HepG2 (cell line): ENCODE measurements at regions not wholly inside any gene's neighbourhood (a gene's known extent, or its start where the extent isn't known, plus 50 kb on each side); places are given as distances from the start of the nearest gene placed in this dataset.

Experiments used
- ATAC-seq: fragments of 200-7000 bp; cut with Tn5 transposase; 3 replicates; pipeline ENCODE4 v1.9.1; 2020; ENCODE audit warnings: mild to moderate bottlenecking, moderate library complexity
- BruUV-seq: library from RNA; stranded (reverse); fragments of 400-500 nt; replicated peaks from 2 replicates; lab custom pipeline; 2021; lab: Mats Ljungman, UMichigan
- CTCF ChIA-PET: fragments of 300-600 bp; formaldehyde crosslinking; extraction: SDS; loops from one replicate; lab custom pipeline; 2021; ENCODE audit warnings: low total read pairs, inconsistent platforms, low intra/inter-chr PET ratio; lab: Yijun Ruan, JAX
- POLR2A ChIA-PET: fragments of 350-600 bp; sonication (Branson Sonifier 250); formaldehyde crosslinking; loops from one replicate; lab custom pipeline; 2020; ENCODE audit warnings: antibody characterized with exemption, inconsistent platforms; lab: Yijun Ruan, JAX
- DNase-seq: peaks from one replicate; pipeline ENCODE4 v3.0.0-alpha.2; 2015; ENCODE audit warnings: low spot score
- FAIRE-seq: peaks from 3 replicates; lab custom pipeline; 2011; peaks lifted over from hg19 to GRCh38; lab: Jason Lieb, UNC
- H2AFZ ChIP-seq: one replicate; pipeline ENCODE4 v1.6.1; 2011; ENCODE audit warnings: low read length, inconsistent platforms
- H3K27ac ChIP-seq: fragments of 300-600 bp; 3 replicates; pipeline ENCODE4 v1.8.0; 2011; ENCODE audit warnings: mixed run types, mild to moderate bottlenecking, mixed read lengths, low read length, inconsistent platforms; ENCODE audit not compliant: insufficient read depth; ENCODE audit errors: extremely low read length
- H3K27me3 ChIP-seq, 2 experiments: fragments of 200-600 bp in 1 of 2; 2 replicates in 1 of 2; 3 replicates in 1 of 2; pipeline versions ENCODE4 v1.6.0 to v1.8.0; 2011; ENCODE audit warnings: low read length in 2 of 2, mild to moderate bottlenecking in 2 of 2, moderate library complexity in 2 of 2, inconsistent platforms in 1 of 2; ENCODE audit not compliant: insufficient read depth in 2 of 2, control insufficient read depth in 1 of 2
- H3K36me3 ChIP-seq, 2 experiments: fragments of 200-600 bp in 1 of 2; replicated peaks in 1 of 2; 2 replicates in 1 of 2; 3 replicates in 1 of 2; pipeline versions ENCODE4 v1.5.1 to v1.8.0; 2011; ENCODE audit warnings: low read length in 2 of 2, inconsistent platforms in 1 of 2; ENCODE audit not compliant: insufficient read depth in 2 of 2, control insufficient read depth in 1 of 2
- H3K4me1 ChIP-seq: 2 replicates; pipeline ENCODE4 v1.5.1; 2012; ENCODE audit warnings: low read length, inconsistent platforms; ENCODE audit not compliant: insufficient read depth
- H3K4me2 ChIP-seq: 2 replicates; pipeline ENCODE4 v1.6.0; 2011; ENCODE audit warnings: low read depth, low read length, inconsistent platforms
- H3K4me3 ChIP-seq, 3 experiments: fragments of 200-600 bp in 1 of 3; sonication (generic), shearing (Covaris generic) in 1 of 3; replicated peaks in 1 of 3; 2 replicates each; pipeline ENCODE4 v1.5.1; 2011 to 2016; ENCODE audit warnings: low read length in 3 of 3, inconsistent platforms in 2 of 3, low read depth in 2 of 3, mild to moderate bottlenecking in 2 of 3, control low read depth in 1 of 3, mixed read lengths in 1 of 3; ENCODE audit not compliant: insufficient read depth in 1 of 3
- H3K79me2 ChIP-seq: one replicate; pipeline ENCODE4 v1.6.1; 2011; ENCODE audit warnings: low read length, inconsistent platforms; ENCODE audit not compliant: insufficient read depth
- H3K9ac ChIP-seq: 2 replicates; pipeline ENCODE4 v1.6.0; 2011; ENCODE audit warnings: mild to moderate bottlenecking, low read depth, low read length, inconsistent platforms; ENCODE audit not compliant: insufficient read depth
- H3K9me3 ChIP-seq: 2 replicates; pipeline ENCODE4 v1.5.1; 2012; ENCODE audit warnings: mild to moderate bottlenecking, low read length
- H4K20me1 ChIP-seq: 2 replicates; pipeline ENCODE4 v1.6.0; 2011; ENCODE audit warnings: inconsistent platforms, mild to moderate bottlenecking, low read length, moderate library complexity; ENCODE audit not compliant: insufficient read depth
- GFI1 ChIP-seq: sonication (generic); formaldehyde crosslinking; IDR thresholded peaks from 2 replicates; pipeline ENCODE4 v1.5.0; 2020; ENCODE audit warnings: missing genetic modification reagents, mild to moderate bottlenecking, borderline replicate concordance
- HIC2 ChIP-seq: sonication (generic); formaldehyde crosslinking; IDR thresholded peaks from 2 replicates; pipeline ENCODE4 v1.9.0; 2022; ENCODE audit warnings: low read depth, missing genetic modification reagents
- MAF1 ChIP-seq: sonication (generic); formaldehyde crosslinking; IDR thresholded peaks from 2 replicates; pipeline ENCODE4 v1.5.0; 2020; ENCODE audit warnings: missing genetic modification reagents, borderline replicate concordance
- NAIF1 ChIP-seq: sonication (generic); formaldehyde crosslinking; IDR thresholded peaks from 2 replicates; pipeline ENCODE4 v1.5.0; 2020; ENCODE audit warnings: mild to moderate bottlenecking, missing genetic modification reagents, borderline replicate concordance
- NR2F6 ChIP-seq, 2 experiments: IDR thresholded peaks; 2 replicates each; pipeline ENCODE4 v1.6.1; 2016; ENCODE audit warnings: antibody characterized with exemption in 1 of 2, mild to moderate bottlenecking in 1 of 2
- SMARCE1 ChIP-seq: fragments of 450-650 bp; IDR thresholded peaks from 2 replicates; pipeline ENCODE4 v1.6.1; 2017; ENCODE audit warnings: borderline replicate concordance
- SRF ChIP-seq: IDR thresholded peaks from 2 replicates; pipeline ENCODE4 v1.6.1; 2011; ENCODE audit warnings: mild to moderate bottlenecking, low read depth, low read length, moderate library complexity
- TAF15 ChIP-seq: fragments of 200-400 bp; formaldehyde crosslinking; IDR thresholded peaks from one replicate; pipeline ENCODE4 v1.6.1; 2018; ENCODE audit warnings: mild to moderate bottlenecking, low read depth, low read length; ENCODE audit not compliant: poor library complexity, severe bottlenecking
- ZFAT ChIP-seq: sonication (generic); formaldehyde crosslinking; conservative IDR thresholded peaks from 2 replicates; pipeline ENCODE4 v1.8.1; 2023; ENCODE audit warnings: missing genetic modification reagents, inconsistent platforms
- ZNF292 ChIP-seq: sonication (generic); formaldehyde crosslinking; IDR thresholded peaks from 2 replicates; pipeline ENCODE4 v1.8.1; 2022; ENCODE audit warnings: mild to moderate bottlenecking, low read depth, missing genetic modification reagents, borderline replicate concordance
- ZNF672 ChIP-seq: sonication (generic); formaldehyde crosslinking; IDR thresholded peaks from 2 replicates; pipeline ENCODE4 v1.8.1; 2022; ENCODE audit warnings: missing genetic modification reagents
- ZSCAN12 ChIP-seq: sonication (generic); formaldehyde crosslinking; IDR thresholded peaks from 2 replicates; pipeline ENCODE4 v1.9.0; 2021; ENCODE audit warnings: mild to moderate bottlenecking, missing genetic modification reagents
- WGBS: methylation state at CpG from one replicate; pipeline ENCODE4 v1.1.6; 2017; ENCODE audit warnings: low lambda C conversion rate; 5-methylcytosine and 5-hydroxymethylcytosine counted together
- in situ Hi-C: cut with HindIII; loops from 2 replicates; pipeline ENCODE4 v1.10.0; 2017; ENCODE audit warnings: low pct_unique_long_range_greater_than_20kb; ENCODE audit not compliant: extremely low pct_ligation_motif_present
- intact Hi-C: fragments of 100-400 bp; cut with micrococcal nuclease; formaldehyde crosslinking; loops from one replicate; pipeline ENCODE4 v1.10.0; 2022; ENCODE audit not compliant: unreplicated experiment
- TF ChIP-seq, protein P1 (sequence below): sonication (generic); formaldehyde crosslinking; conservative IDR thresholded peaks from 2 replicates; pipeline ENCODE4 v1.8.0; 2022; ENCODE audit warnings: missing genetic modification reagents
- TF ChIP-seq, protein P2 (sequence below): sonication (generic); formaldehyde crosslinking; conservative IDR thresholded peaks from 2 replicates; pipeline ENCODE4 v1.8.1; 2023; ENCODE audit warnings: missing genetic modification reagents
- TF ChIP-seq, protein P3 (sequence below): sonication (generic); formaldehyde crosslinking; IDR thresholded peaks from 2 replicates; pipeline ENCODE4 v1.5.1; 2020; ENCODE audit warnings: missing genetic modification reagents, mild to moderate bottlenecking, borderline replicate concordance

- TF ChIP-seq, protein P1, sequence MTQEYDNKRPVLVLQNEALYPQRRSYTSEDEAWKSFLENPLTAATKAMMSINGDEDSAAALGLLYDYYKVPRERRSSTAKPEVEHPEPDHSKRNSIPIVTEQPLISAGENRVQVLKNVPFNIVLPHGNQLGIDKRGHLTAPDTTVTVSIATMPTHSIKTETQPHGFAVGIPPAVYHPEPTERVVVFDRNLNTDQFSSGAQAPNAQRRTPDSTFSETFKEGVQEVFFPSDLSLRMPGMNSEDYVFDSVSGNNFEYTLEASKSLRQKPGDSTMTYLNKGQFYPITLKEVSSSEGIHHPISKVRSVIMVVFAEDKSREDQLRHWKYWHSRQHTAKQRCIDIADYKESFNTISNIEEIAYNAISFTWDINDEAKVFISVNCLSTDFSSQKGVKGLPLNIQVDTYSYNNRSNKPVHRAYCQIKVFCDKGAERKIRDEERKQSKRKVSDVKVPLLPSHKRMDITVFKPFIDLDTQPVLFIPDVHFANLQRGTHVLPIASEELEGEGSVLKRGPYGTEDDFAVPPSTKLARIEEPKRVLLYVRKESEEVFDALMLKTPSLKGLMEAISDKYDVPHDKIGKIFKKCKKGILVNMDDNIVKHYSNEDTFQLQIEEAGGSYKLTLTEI (CRISPR knock-in tag): no peak
- TF ChIP-seq ZFAT (no peak), SMARCE1 (no peak)
Measured at GRCh38 chr13:53336441-53337160, 308.0 kb downstream of the OLFM4 start (continued).

GRCh38 chr13:53338760-53339159 is 310.1 kb downstream of the OLFM4 start:
- Histone ChIP-seq H4K20me1 (no peaks in the 10 kb centered on the region), H3K9me3 (peaks cover 52% of the 10 kb centered on the region), H3K27ac (no peak overlapping the region), H3K79me2 (no peaks in the 10 kb centered on the region), H3K4me2 (no peak overlapping the region), H2AFZ (no peak overlapping the region), H3K4me3 (no peak overlapping the region), H3K36me3 (no peaks in the 10 kb centered on the region), H3K4me1 (no peaks in the 10 kb centered on the region), H3K9ac (no peak overlapping the region), H3K27me3 (no peaks in the 10 kb centered on the region)
- in situ Hi-C loops (no loop called here), intact Hi-C loops (no loop called here)
- 0% methylated on average over 3 of the region's 3 CpGs for WGBS
- CTCF ChIA-PET: no interaction called here
- DNase-seq (no peak), ATAC-seq (no peak), FAIRE-seq (no peak)
- no TSS peak for BruUV-seq
- POLR2A ChIA-PET: no interaction called here
- TF ChIP-seq GFI1 (no peak), NAIF1 (CRISPR knock-in tag) (no peak), SRF (no peak), HIC2 (CRISPR knock-in tag) (no peak), MAF1 (CRISPR knock-in tag) (no peak), ZSCAN12 (CRISPR knock-in tag) (no peak), TAF15 (no peak), NR2F6 (IDR thresholded peaks at IDR 0.05) (no peak), NR2F6 (CRISPR knock-in tag; IDR thresholded peaks at IDR 0.05) (no peak), ZNF292 (CRISPR knock-in tag) (no peak), ZNF672 (CRISPR knock-in tag) (no peak)
- TF ChIP-seq, protein P2, sequence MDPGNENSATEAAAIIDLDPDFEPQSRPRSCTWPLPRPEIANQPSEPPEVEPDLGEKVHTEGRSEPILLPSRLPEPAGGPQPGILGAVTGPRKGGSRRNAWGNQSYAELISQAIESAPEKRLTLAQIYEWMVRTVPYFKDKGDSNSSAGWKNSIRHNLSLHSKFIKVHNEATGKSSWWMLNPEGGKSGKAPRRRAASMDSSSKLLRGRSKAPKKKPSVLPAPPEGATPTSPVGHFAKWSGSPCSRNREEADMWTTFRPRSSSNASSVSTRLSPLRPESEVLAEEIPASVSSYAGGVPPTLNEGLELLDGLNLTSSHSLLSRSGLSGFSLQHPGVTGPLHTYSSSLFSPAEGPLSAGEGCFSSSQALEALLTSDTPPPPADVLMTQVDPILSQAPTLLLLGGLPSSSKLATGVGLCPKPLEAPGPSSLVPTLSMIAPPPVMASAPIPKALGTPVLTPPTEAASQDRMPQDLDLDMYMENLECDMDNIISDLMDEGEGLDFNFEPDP (CRISPR knock-in tag): no peak
- TF ChIP-seq, protein P3, sequence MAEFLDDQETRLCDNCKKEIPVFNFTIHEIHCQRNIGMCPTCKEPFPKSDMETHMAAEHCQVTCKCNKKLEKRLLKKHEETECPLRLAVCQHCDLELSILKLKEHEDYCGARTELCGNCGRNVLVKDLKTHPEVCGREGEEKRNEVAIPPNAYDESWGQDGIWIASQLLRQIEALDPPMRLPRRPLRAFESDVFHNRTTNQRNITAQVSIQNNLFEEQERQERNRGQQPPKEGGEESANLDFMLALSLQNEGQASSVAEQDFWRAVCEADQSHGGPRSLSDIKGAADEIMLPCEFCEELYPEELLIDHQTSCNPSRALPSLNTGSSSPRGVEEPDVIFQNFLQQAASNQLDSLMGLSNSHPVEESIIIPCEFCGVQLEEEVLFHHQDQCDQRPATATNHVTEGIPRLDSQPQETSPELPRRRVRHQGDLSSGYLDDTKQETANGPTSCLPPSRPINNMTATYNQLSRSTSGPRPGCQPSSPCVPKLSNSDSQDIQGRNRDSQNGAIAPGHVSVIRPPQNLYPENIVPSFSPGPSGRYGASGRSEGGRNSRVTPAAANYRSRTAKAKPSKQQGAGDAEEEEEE: no peak
